ENCODE measurements at regions not wholly inside any gene's neighbourhood (a gene's known extent, or its start where the extent isn't known, plus 50 kb on each side); places are given as distances from the start of the nearest gene placed in this dataset.

- TF ChIP-seq ZNF839 (CRISPR knock-in tag; IDR thresholded peaks at IDR 0.05; ENCODE audit: borderline replicate concordance) (no peak), POLR2AphosphoS2 (IDR thresholded peaks at IDR 0.05; ENCODE audit: low read depth, low read length) (no peak), MLXIP (CRISPR knock-in tag; IDR thresholded peaks at IDR 0.05; ENCODE audit: borderline replicate concordance) (no peak)
Measured at GRCh38 chr6:86010915-86011786, 368.5 kb upstream of the SYNCRIP start (continued).

GRCh38 chr6:85997206-85997605 is 354.5 kb upstream of the SYNCRIP start:
- DNase-seq (ENCODE audit: low spot score), result no peak
- Histone ChIP-seq H3K4me2 (ENCODE audit: low read depth, low read length) (no peak overlapping the region), H3K4me1 (ENCODE audit: insufficient read depth, low read length) (no peaks in the 10 kb centered on the region), H3K4me3 (replicated peaks in 1 of 3; ENCODE audit: insufficient read depth in 1 of 3, low read depth in 2 of 3, low read length in 3 of 3) (no peak overlapping the region), H3K27me3 (ENCODE audit: control insufficient read depth in 1 of 2, insufficient read depth in 2 of 2, low read length in 2 of 2) (no peaks in the 10 kb centered on the region), H3K27ac (ENCODE audit: extremely low read length, insufficient read depth, low read length) (no peak overlapping the region), H3K79me2 (ENCODE audit: insufficient read depth, low read length) (no peaks in the 10 kb centered on the region), H4K20me1 (ENCODE audit: insufficient read depth, low read length) (no peaks in the 10 kb centered on the region), H3K36me3 (replicated peaks in 1 of 2; ENCODE audit: control insufficient read depth in 1 of 2, insufficient read depth in 2 of 2, low read length in 2 of 2) (no peaks in the 10 kb centered on the region), H3K9ac (ENCODE audit: insufficient read depth, low read depth, low read length) (no peak overlapping the region), H3K9me3 (ENCODE audit: low read length) (no peaks in the 10 kb centered on the region), H2AFZ (ENCODE audit: low read length) (no peak overlapping the region)
- intact Hi-C loops (cut with micrococcal nuclease; ENCODE audit: unreplicated experiment), result no loop called here
- no peak for TF ChIP-seq POLR2AphosphoS5 (IDR thresholded peaks at IDR 0.05; ENCODE audit: low read depth, low read length)
- no peak for TF ChIP-seq POLR2G (IDR thresholded peaks at IDR 0.05; ENCODE audit: low read depth, low read length)
- TF ChIP-seq ZFP1 (CRISPR knock-in tag; IDR thresholded peaks at IDR 0.05), result no peak
- no peak for TF ChIP-seq ZNF572 (CRISPR knock-in tag; IDR thresholded peaks at IDR 0.05)
- TF ChIP-seq, protein P1, sequence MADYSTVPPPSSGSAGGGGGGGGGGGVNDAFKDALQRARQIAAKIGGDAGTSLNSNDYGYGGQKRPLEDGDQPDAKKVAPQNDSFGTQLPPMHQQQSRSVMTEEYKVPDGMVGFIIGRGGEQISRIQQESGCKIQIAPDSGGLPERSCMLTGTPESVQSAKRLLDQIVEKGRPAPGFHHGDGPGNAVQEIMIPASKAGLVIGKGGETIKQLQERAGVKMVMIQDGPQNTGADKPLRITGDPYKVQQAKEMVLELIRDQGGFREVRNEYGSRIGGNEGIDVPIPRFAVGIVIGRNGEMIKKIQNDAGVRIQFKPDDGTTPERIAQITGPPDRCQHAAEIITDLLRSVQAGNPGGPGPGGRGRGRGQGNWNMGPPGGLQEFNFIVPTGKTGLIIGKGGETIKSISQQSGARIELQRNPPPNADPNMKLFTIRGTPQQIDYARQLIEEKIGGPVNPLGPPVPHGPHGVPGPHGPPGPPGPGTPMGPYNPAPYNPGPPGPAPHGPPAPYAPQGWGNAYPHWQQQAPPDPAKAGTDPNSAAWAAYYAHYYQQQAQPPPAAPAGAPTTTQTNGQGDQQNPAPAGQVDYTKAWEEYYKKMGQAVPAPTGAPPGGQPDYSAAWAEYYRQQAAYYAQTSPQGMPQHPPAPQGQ (CRISPR knock-in tag; IDR thresholded peaks at IDR 0.05; ENCODE audit: borderline replicate concordance), result no peak
- no peak for TF ChIP-seq CBX1 (IDR thresholded peaks at IDR 0.05; ENCODE audit: low read depth)
- BruUV-seq (replicated peaks), result no TSS peak
- FAIRE-seq, result no peak
- ChIA-PET CTCF (ENCODE audit: low intra/inter-chr PET ratio, low total read pairs) (no interaction called here), POLR2A (no interaction called here)
- no peak for ATAC-seq
- WGBS (ENCODE audit: low lambda C conversion rate), result 6% methylated on average over 1 of the region's 1 CpG
- in situ Hi-C loops (cut with HindIII; ENCODE audit: extremely low pct_ligation_motif_present, low pct_unique_long_range_greater_than_20kb), result no loop called here
